ENCODE measurements at regions not wholly inside any gene's neighbourhood (a gene's known extent, or its start where the extent isn't known, plus 50 kb on each side); places are given as distances from the start of the nearest gene placed in this dataset.
A peak's percentile ranks its signal among the peaks of the same experiment; 100 is the strongest.

DNA sequence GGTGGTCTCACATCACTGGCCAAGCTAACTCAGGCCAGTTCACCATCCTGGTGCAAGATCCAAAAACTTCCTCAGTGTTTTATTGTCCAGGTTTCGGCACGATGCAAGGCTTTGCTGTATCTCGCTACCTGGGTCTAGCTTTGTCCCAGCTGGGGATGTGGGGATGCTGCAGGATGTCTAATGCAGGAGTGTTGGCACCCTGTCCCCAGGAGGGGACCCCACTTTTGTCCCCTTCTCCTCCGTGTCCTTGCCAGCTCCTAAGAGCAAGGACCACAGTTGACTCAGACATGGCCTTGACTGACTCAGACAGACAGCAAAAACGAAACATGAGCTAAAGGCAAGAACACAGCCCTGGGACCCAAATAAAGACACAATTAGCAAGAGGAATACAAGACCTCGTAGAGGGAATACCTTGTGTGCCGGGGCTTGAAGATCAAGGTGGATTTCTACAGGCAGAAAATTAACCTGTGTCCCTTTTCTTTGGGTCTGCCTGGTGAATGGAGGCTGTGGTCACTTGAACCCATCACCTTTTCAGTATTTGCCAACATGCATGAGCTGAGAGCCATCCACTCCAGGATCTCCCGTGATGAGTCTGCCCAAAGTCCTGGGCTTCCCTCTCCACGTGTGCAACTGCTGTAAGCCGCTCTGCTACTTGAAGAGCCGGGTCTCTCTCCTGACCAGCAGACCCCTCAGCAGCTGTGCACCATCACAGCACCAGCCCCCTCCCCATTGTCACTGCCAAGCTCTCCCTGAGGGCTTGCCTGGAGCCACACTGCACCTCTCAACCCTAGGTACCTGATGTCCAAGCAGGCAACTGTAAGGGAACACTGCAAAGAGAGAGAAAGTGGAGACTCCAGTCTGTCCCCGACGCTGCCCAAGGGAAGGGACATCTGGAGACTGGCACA lies 149.5 kb upstream of the ZNF507 start:
- DNase-seq: no peak

DNA sequence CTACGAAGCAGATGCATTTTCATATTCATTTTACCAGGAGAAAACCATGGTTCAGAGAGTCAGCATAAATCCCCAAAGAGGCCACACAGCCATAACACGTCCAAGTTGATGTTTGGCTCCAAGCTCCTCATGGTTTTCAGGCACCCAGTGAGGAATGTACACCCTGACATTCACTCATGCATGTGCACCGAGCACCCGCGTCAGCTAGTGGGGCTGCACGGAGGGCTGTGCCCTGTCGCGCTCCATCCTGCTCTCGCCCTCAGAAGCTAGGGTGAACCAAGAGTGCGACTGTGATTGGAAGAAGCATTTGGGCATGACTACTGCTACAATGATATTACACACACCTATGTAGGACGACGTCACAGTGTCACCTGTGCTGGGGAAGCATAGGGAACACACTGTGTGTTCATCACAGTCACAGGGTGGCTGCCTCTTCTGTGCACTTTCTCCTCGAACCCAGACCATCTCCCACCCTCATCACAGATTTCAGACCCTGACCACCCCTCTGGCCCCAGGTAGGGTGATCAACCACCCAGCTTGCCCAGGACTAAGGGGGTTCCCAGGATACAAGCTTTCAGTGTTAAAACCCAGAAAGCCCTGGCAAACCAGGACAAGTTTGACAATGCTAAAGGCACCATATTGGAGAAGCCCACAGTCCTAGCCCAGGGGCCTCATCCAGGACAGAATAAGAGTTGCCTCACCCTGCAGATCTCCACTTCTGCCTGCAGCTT lies 148.6 kb upstream of the ZNF507 start:
- no peak for DNase-seq

DNA sequence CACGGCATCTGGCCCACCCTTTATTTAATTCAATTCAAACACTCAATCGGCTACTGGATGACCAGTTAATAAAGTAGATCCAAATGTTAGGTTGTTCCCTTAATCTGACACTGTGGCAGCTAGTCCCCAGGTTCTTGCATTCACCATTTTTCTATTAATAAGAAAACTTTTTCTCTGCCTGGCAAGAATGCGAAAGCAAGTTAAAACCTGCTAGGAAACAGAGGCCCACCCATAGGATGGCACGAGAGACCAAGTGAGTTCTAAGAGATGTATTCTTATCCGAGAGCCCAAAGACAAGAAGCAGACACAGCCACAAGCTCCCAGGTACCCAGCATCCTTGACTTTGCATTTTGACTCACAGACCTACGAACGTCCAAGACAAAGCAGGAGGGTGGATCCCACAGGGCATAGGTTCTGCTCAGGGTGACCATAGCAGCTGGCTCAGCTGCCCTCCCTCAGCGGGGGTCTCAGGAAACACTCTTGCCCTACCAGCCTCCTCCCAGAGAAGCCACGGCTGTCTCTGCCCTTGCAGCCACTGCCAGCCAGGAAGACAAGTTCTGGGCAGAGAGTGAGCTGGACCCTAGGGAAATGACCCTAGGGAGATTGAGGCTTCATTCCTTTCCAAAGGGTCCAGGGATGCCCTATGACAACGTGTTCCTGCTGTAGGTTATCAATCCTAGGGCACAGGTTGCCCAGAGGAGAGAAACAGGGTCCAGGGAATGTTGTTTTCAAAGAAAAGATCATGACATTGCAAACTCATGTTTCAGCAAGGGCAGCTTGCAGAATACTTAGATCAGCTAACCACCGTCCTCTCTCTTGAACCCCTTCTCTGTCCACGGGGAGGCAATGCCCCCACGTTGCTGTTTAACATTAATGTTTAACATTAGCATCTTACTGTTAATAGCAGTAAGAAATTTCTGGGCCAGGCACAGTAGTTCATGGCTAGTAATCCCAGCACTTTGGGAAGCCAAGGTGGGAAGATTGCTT lies 147.2 kb upstream of the ZNF507 start:
- DNase-seq: no peak

DNA sequence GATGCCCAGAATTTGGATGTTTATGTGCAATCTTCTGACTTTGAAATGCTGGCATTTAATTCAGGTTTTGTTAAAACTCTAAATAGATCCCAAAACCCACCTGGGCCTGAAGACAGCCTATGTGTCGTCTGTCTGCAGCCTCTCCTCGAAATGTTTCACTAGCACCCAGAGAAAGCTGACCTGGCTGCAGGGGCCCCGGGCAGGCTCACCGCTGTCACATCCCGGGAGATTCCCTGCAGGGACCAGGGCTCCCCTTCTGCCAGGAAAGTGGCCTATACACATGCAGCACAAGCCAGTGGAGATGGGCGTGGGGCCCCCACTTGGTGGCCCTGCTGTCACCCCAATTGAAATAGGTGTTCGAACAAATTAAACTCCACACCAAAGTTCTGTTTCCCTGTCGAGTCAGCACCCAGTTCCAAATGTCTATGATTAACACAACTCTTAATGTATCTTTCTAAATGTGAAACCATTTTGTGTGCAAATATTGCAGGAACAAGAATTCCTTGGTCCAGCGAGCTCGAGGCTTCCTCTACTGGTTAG lies 145.8 kb upstream of the ZNF507 start:
- no peak for DNase-seq

DNA sequence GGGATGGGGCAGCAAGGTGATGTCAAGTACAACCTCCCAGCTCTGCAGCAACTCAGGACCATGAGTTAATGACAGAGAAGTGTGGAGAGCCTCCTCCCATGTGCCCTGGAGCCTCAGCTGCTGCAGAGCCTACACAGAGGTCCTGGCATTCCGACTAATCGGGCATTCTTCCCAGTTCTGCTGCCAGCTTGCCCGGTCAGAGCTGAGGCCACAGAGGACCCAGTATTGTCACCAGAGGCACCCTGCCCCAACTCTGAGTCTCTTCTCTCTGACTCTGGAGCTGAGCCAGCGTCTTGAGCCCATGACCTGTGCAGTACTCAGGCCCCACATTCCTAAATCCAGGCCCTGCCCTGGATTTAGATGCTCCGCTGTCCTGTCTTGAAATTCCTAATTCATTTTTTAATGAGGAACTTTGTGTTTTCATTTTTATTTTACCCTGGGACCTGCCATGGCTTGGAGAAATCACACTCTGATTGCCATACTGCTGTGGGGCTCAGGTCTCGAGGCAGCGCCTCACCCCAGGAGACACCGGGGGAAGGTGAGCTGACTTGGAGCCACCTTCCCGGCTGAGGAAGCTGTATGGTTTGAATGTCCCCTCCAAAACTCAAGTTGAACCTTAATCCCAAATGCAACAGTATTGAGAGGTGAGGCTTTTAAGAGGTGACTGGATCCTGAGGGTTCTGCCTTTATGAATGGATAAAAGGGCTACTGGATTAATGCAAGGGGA lies 144.9 kb upstream of the ZNF507 start:
- no peak for DNase-seq

GRCh38 chr19:32201211-32201610 lies 144.2 kb upstream of the ZNF507 start:
- DNase-seq: no peak

DNA sequence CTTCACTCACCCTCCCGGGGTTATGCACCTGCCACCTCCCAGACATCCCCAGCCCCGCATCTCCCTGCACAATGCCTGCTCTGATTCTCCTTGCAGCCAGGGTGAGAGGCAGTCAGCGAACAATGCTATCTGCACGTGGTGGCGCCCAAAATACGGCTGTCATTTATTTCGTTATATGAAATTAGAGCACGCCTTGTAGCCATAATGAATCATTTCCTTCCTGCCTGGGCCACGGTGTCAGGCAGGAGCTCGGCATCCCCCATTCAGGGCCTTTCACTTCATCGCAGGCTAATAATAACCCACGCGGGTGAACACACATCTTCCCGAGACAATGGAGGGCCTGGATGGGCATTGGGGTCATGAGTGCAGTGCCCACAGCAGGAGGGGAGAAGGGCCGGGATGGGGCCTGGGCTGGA lies 143.8 kb upstream of the ZNF507 start:
- DNase-seq: no peak

DNA sequence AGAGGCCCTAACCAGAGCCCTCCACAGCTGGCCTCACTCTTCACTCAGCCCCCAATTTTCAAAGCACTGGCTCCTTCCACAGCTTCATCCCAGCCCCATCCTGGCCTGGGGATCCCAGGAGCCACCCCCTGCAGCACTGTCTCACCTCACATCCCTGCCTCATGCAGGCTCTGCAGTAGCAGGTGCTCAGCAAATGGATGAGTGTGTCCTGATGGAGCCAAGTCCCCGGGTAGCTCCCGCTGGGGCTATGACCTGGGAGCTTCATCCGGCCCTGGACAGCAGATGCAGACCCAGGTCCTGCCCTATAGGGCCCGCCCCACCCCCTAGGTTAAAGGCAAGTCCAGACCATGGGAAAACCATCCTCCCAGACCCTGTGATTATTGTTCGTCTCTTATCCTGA lies 143.2 kb upstream of the ZNF507 start:
- DNase-seq: no peak

GRCh38 chr19:32203161-32203560 lies 142.2 kb upstream of the ZNF507 start:
- DNase-seq: no peak

GRCh38 chr19:32206065-32206464 lies 139.3 kb upstream of the ZNF507 start:
- no peak for DNase-seq

GRCh38 chr19:32208060-32208459 lies 137.3 kb upstream of the ZNF507 start:
- DNase-seq: no peak

GRCh38 chr19:32219392-32219791 lies 126.0 kb upstream of the ZNF507 start:
- no peak for DNase-seq

- DNase-seq: no peak
Measured at GRCh38 chr19:32219881-32220472, 125.4 kb upstream of the ZNF507 start.

DNA sequence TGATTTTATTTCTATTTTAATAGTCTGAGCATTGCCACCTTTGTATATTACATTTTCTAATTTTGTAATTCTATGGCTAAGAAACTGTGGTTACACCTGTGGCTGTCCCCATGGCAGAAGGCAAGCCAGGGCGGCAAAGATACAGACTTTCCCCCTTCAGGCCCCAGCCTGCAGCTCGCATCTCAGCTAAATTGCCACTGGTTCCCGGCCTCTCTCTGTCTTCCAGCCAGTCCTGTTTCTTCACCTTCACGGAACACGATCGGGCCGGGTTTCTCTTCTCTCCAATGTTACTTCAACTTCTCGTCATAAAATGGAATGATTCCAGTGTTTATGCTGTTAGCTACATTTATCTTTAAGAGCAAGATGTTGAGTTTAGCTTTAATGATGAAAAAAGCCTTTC lies 124.5 kb upstream of the ZNF507 start:
- no peak for DNase-seq

GRCh38 chr19:32222556-32222955 lies 122.9 kb upstream of the ZNF507 start:
- DNase-seq: no peak

DNA sequence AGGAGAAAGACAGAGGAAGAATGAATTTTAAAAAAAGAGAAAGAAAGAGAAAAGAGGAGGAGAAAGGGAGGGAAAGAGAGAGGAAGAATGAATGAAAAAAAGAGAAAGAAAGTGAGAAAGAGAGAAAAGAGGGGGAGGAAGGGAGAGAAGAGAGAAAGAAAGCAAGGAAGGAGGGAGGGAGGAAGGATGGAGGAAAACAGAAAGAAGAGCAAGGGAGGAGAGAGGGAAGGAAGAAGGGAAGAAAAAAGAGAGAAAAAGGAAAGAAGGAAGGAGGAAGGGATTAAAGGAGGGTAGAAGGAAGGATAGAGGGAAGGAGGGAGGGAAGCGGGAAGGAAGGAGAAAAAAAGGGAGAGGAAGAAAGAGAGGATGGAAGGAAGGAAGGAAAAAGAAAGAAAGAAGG lies 122.3 kb upstream of the ZNF507 start:
- no peak for DNase-seq

GRCh38 chr19:32223595-32224370 lies 121.6 kb upstream of the ZNF507 start:
- DNase-seq: no peak

DNA sequence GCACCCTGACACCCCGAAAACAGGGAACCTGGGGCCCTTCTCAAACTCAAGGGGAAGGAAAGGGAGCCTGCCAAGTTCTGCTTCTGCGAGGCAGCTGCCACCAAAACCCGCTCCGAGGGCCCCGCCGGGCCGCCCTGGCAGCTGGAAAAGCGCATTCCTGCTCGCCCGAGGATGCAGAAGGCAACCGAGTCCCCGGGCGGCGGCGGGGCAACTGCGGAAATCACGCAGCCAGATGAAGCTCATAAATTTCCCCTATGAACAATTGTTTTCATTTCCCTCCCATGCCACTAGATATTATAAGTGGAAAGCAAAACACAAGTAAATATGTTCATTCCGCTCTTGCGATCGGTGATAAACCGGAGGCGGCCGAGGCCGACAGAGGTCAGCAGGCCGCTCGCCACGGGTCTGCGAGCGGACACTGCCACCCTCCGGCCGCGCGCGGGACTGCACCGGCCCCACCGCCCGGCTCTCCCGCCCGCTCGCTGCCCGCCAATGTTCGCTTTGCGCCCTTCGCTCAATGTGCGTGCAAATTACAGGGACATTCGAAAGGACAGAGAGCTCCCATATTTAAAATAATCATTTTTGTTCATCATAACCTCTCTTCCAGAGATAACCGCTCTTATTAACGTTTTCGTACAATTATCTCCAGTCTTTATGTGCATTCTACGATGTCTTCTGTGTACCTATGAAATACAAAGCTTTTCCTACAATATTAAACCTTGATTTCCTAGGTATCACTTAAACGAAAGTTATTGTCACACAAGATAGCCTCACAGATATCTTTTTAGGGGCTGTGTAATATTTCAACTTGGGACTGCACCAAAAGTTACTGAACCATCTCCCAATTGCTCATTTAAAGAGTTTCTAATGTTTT lies 120.8 kb upstream of the ZNF507 start:
- peak; percentile 63 to 67 for DNase-seq

DNA sequence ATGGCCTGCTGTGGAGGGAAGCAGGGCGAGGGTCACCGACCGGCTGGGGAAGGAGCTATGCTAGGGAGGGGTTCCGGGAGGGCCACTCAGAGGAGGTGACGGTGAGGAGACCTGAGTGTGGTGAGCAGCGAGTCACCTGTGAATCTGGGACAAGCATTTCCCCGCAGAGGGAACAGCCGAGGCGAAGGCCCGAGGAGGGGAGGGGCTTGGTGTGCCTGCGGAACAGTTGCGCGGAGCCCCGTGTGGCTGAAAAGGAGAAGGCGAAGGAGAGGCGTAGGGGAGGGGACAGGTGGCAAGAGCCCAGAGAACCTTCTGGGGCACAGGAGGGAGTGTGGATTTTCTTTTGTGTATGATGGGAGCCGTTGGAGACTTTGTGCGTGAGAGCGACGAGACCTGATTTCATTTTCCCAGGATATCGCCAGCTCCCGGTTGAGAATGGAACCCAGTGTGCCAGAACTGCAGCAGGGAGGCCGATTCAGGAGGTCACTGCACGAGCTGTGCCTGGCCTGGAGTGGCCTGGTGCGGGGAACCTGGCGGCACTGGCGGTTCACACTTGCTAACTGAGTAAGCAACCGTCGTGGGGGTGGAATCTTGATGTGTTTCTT lies 117.7 kb upstream of the ZNF507 start:
- no peak for DNase-seq

All from activated CD4-positive, alpha-beta T cell treated with anti-CD3 and anti-CD28 coated beads, Interleukin-2, amount 50 U/mL, for 48 hours (primary cell).